SK-N-SH treated with all-trans-retinoic acid at 6 μM for 48 hours (cell line): ENCODE measurements at regions not wholly inside any gene's neighbourhood (a gene's known extent, or its start where the extent isn't known, plus 50 kb on each side); places are given as distances from the start of the nearest gene placed in this dataset.

Experiments
- BACH2 ChIP-seq: fragments of 250-450 bp; sonication (Bioruptor Pico); IDR thresholded peaks from 2 replicates; pipeline ENCODE4 v1.9.0; 2021; ENCODE audit warnings: mild to moderate bottlenecking, borderline replicate concordance
- ISL1 ChIP-seq: fragments of 250-450 bp; sonication (Bioruptor Pico); IDR thresholded peaks from 2 replicates; pipeline ENCODE4 v2.1.2; 2022; ENCODE audit warnings: mild to moderate bottlenecking, moderate library complexity
- OSR1 ChIP-seq: fragments of 250-450 bp; sonication (Bioruptor Pico); IDR thresholded peaks from 2 replicates; pipeline ENCODE4 v1.8.0; 2022; ENCODE audit warnings: moderate library complexity, mild to moderate bottlenecking, inconsistent platforms
- PATZ1 ChIP-seq: fragments of 250-450 bp; sonication (Bioruptor Pico); IDR thresholded peaks from 2 replicates; pipeline ENCODE4 v1.8.0; 2020; ENCODE audit warnings: mild to moderate bottlenecking, moderate library complexity, borderline replicate concordance
- PPARA ChIP-seq: fragments of 250-450 bp; sonication (Bioruptor Pico); IDR thresholded peaks from 2 replicates; pipeline ENCODE4 v1.5.0; 2020; ENCODE audit warnings: mild to moderate bottlenecking, borderline replicate concordance
- RARB ChIP-seq: fragments of 250-450 bp; sonication (Bioruptor Pico); IDR thresholded peaks from 2 replicates; pipeline ENCODE4 v1.8.0; 2021; ENCODE audit warnings: mild to moderate bottlenecking, moderate library complexity
- TCF4 ChIP-seq: fragments of 250-450 bp; sonication (Bioruptor Pico); IDR thresholded peaks from 2 replicates; pipeline ENCODE4 v1.8.0; 2021; ENCODE audit warnings: mild to moderate bottlenecking, moderate library complexity, borderline replicate concordance
- ZNF565 ChIP-seq: fragments of 450-650 bp; formaldehyde crosslinking; conservative IDR thresholded peaks from 2 replicates; pipeline ENCODE4 v1.5.0; 2020; ENCODE audit warnings: low read depth, mild to moderate bottlenecking, moderate library complexity
- ZNF70 ChIP-seq: fragments of 450-650 bp; formaldehyde crosslinking; IDR thresholded peaks from 2 replicates; pipeline ENCODE4 v1.5.0; 2020; ENCODE audit warnings: mild to moderate bottlenecking, moderate library complexity
- TF ChIP-seq, protein P1 (sequence below): fragments of 250-450 bp; sonication (Bioruptor Pico); IDR thresholded peaks from 2 replicates; pipeline ENCODE4 v1.5.0; 2020; ENCODE audit warnings: mild to moderate bottlenecking, moderate library complexity

GRCh38 chr6:113076116-113076515 lies 729.0 kb downstream of the RFPL4B start:
- TF ChIP-seq RARB (CRISPR knock-in tag) (no peak), BACH2 (no peak), ZNF70 (CRISPR knock-in tag) (no peak), TCF4 (no peak), PPARA (no peak), ZNF565 (no peak), PATZ1 (CRISPR knock-in tag) (no peak), OSR1 (no peak), ISL1 (CRISPR knock-in tag) (no peak)
- TF ChIP-seq, protein P1, sequence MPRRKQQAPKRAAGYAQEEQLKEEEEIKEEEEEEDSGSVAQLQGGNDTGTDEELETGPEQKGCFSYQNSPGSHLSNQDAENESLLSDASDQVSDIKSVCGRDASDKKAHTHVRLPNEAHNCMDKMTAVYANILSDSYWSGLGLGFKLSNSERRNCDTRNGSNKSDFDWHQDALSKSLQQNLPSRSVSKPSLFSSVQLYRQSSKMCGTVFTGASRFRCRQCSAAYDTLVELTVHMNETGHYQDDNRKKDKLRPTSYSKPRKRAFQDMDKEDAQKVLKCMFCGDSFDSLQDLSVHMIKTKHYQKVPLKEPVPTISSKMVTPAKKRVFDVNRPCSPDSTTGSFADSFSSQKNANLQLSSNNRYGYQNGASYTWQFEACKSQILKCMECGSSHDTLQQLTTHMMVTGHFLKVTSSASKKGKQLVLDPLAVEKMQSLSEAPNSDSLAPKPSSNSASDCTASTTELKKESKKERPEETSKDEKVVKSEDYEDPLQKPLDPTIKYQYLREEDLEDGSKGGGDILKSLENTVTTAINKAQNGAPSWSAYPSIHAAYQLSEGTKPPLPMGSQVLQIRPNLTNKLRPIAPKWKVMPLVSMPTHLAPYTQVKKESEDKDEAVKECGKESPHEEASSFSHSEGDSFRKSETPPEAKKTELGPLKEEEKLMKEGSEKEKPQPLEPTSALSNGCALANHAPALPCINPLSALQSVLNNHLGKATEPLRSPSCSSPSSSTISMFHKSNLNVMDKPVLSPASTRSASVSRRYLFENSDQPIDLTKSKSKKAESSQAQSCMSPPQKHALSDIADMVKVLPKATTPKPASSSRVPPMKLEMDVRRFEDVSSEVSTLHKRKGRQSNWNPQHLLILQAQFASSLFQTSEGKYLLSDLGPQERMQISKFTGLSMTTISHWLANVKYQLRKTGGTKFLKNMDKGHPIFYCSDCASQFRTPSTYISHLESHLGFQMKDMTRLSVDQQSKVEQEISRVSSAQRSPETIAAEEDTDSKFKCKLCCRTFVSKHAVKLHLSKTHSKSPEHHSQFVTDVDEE: no peak
